AG09319 (cell line): ENCODE measurements at regions not wholly inside any gene's neighbourhood (a gene's known extent, or its start where the extent isn't known, plus 50 kb on each side); places are given as distances from the start of the nearest gene placed in this dataset.
"Not testable (repeated sequence)": the region's sequence is repeated elsewhere in the genome, so short reads cannot be mapped to it uniquely, and the experiment has no call there.

Experiments used
- DNase-seq: peaks from one replicate; pipeline ENCODE4 v3.0.0-alpha.2; 2010; ENCODE audit warnings: low read depth; ENCODE audit errors: extremely low read depth
- CTCF ChIP-seq: IDR thresholded peaks from 2 replicates; pipeline ENCODE4 v1.5.1; 2011; ENCODE audit warnings: low read depth, mild to moderate bottlenecking, inconsistent platforms, low read length, moderate library complexity

GRCh38 chr22:25393121-25393805 is 171.2 kb upstream of the GRK3 start:
- no peak for DNase-seq
- TF ChIP-seq CTCF = no peak

GRCh38 chr22:25395468-25395867 is 169.0 kb upstream of the GRK3 start:
- no peak for DNase-seq
- TF ChIP-seq CTCF = no peak

- DNase-seq = no peak
- no peak for TF ChIP-seq CTCF
These were observed 168.6 kb upstream of the GRK3 start for GRCh38 chr22:25395915-25396314.

GRCh38 chr22:25396615-25397200 is 167.8 kb upstream of the GRK3 start:
- no peak for DNase-seq
- no peak for TF ChIP-seq CTCF

GRCh38 chr22:25397616-25398015 is 166.9 kb upstream of the GRK3 start:
- TF ChIP-seq CTCF = no peak

GRCh38 chr22:25398591-25399062 is 165.8 kb upstream of the GRK3 start:
- DNase-seq = not testable (repeated sequence)

More at GRCh38 chr22:25397616-25398015, 166.9 kb upstream of the GRK3 start:
- DNase-seq = no peak

GRCh38 chr22:25399649-25400151 is 164.8 kb upstream of the GRK3 start:
- no peak for DNase-seq
- TF ChIP-seq CTCF = no peak

- DNase-seq = no peak
- no peak for TF ChIP-seq CTCF
These were observed 162.3 kb upstream of the GRK3 start for GRCh38 chr22:25402160-25402500.
